NCI-H2107 treated with DMSO at 0.1 percent for 48 hours (cell line): ENCODE measurements at regions not wholly inside any gene's neighbourhood (a gene's known extent, or its start where the extent isn't known, plus 50 kb on each side); places are given as distances from the start of the nearest gene placed in this dataset.
"Not testable (repeated sequence)": the region's sequence is repeated elsewhere in the genome, so short reads cannot be mapped to it uniquely, and the experiment has no call there.

Experiments used
- DNase-seq: peaks from one replicate; lab custom pipeline; 2025; ENCODE audit not compliant: unreplicated experiment; lab: John Stamatoyannopoulos, UW

DNA sequence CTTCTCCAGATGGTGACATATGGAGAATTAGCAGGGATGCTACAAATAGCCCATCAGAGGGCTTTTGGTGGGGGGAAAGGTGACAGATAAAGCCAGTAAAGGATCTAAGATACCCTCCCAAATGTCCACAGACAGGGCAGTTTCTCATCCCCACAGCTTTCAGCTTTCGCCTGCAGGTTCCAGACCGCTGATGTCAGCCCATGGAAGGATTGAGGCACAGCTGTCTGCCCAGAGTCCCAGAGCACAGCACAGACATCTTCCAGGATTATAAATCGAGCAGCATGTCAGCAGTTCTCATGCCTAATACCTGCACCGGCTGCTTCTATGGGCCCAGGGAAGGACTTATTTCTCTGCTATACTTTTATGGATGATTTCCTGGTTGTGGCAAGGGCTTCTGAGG, 96.7 kb upstream of the MXRA5 start:
- DNase-seq = no peak

- DNase-seq = no peak
Observed at GRCh38 chrX:3442691-3443090, 96.2 kb upstream of the MXRA5 start.

DNA sequence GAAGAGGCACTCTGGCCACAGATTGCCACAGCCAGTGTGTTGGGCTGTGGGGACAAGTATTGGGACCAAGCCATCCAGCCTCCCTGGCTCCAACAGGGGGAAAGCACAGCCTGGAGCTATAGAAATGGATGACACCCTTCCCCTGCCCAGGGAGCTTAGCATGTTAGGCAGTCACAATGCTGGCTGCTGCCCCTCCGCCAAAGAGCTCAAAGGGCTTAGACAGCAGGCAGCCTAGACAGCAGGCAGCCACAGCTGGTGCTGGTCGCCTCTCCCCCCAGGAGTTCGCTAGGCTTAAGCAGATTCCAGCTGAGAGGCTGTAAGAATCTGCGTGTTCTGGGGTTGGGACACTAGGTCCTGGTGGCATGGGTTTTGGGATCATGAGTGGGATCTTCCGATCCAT, 94.5 kb upstream of the MXRA5 start:
- DNase-seq = no peak

GRCh38 chrX:3435916-3436315, 89.5 kb upstream of the MXRA5 start:
- DNase-seq = not testable (repeated sequence)

- no peak for DNase-seq
Observed at GRCh38 chrX:3435057-3435456, 88.6 kb upstream of the MXRA5 start.

- DNase-seq = no peak
Observed at GRCh38 chrX:3428792-3429191, 82.3 kb upstream of the MXRA5 start.

- DNase-seq = no peak
Observed at GRCh38 chrX:3426552-3426951, 80.1 kb upstream of the MXRA5 start.

DNA sequence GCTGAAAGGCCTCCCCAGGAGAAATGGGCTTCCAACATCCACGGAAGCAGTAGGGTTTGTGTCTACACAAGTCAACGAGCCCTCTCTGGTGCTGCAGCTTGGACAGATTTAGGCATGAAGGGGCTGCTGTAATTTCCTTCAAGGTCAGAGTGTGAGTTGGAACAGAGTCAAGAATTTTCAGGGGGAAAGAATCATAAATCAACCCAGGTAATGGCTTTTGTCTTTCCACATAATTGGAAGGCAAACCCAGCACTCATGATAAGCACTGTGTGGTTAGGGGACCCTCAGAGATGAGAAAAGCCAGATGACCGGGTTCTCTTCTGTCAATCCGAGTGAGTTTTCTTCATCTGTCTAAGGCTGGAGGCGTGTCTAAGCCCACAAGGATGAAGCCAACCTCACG, 78.6 kb upstream of the MXRA5 start:
- DNase-seq = no peak

- no peak for DNase-seq
Observed at GRCh38 chrX:3420316-3420715, 73.9 kb upstream of the MXRA5 start.

DNA sequence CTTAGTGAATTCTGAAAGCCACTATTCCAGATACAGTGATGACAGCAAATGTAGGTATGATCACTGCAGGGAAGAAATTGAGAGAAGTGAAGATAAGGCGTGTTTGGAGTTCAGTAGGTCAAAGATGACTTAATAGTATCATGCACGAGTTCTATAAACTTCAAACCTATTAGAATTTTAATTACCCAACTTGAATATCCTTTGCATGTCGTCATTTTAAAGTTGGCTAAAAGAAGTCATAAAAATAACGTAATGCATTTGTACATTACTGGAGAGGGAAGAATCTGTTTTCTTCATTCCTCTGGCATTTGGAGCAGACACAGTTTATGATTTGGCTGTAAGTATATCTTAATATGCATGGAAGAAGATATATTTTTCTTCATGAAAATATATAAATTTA, 68.6 kb upstream of the MXRA5 start:
- DNase-seq = no peak

- DNase-seq = not testable (repeated sequence)
Observed at GRCh38 chrX:3411626-3412025, 65.2 kb upstream of the MXRA5 start.

DNA sequence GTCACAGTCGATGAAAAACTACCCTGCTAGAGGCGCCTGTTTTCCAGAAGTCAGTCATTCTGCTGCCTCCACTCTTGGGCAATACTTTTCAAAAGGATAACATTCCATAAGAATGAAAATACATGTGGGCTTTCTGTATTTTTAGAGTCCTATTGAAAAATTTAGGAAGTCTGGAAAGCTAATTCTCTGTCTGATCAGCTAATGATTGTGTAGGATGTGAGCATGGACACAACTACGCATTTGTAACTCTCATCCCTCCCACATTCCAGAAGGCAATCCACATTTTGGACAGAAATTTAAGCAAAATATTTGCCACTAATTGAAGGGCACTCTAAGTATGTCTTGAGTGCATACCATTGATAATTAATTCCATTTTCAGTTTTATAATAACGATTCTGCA, 63.5 kb upstream of the MXRA5 start:
- DNase-seq = not testable (repeated sequence)

- DNase-seq = no peak
Observed at GRCh38 chrX:3407781-3408180, 61.3 kb upstream of the MXRA5 start.

DNA sequence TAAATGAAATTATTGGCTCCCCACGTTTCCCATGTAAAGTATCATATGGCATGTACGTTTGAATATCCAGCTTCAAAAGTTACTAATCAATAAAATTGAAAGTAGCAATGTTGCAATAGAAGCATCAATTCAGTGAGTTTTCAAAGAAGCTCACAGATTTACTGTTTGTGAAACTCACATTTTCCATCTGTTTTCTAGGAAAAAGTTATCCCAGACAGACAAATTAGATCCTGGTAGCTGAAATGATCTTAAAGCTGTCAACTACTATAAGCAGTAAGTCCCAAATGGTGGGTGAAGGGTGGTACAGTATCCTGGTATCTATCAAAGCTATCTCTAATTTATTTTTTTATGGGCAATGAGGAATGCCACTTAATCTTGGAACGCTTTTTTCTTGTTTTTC, 60.7 kb upstream of the MXRA5 start:
- no peak for DNase-seq

DNA sequence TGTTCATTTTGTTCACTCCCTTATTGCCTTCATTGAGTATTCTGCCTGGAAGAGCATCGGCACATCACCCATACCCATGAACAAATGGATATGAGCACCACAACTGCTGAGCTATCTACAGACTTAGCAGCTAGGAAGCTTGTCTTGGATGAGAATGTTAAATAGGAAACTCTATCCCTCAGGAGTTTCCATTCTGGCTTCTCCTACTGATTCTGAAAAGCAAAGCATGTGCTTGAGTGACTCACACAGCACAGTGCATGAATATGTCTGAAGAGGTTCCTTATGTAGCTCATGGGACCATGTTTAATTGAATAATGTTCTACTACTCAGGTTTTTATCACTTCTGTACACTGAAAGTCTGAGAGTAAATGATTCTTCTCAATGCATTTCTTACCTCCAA, 57.3 kb upstream of the MXRA5 start:
- DNase-seq = no peak
